Colonic mucosa (tissue), 4 donors: ENCODE measurements at regions not wholly inside any gene's neighbourhood (a gene's known extent, or its start where the extent isn't known, plus 50 kb on each side); places are given as distances from the start of the nearest gene placed in this dataset.

Experiments used
- DNase-seq: peaks from one replicate; pipeline ENCODE4 v3.0.0-alpha.2; 2020
- H3K27ac ChIP-seq: fragments of 200-600 bp; one replicate; pipeline ENCODE4 v1.8.0; 2021
- H3K27me3 ChIP-seq: fragments of 200-600 bp; one replicate; pipeline ENCODE4 v1.8.0; 2021
- H3K36me3 ChIP-seq: fragments of 200-600 bp; one replicate; pipeline ENCODE4 v1.8.0; 2021
- H3K4me1 ChIP-seq: fragments of 200-600 bp; one replicate; pipeline ENCODE4 v1.8.0; 2021; ENCODE audit warnings: mild to moderate bottlenecking
- H3K4me3 ChIP-seq: fragments of 200-600 bp; one replicate; pipeline ENCODE4 v1.8.0; 2021
- H3K9ac ChIP-seq, 2 donors: one replicate each; pipeline ENCODE4 v1.7.0; 2013; ENCODE audit warnings: control low read depth in 2 of 2, low read depth in 2 of 2, low read length in 2 of 2
- H3K9me3 ChIP-seq: fragments of 200-600 bp; one replicate; pipeline ENCODE4 v1.8.0; 2021
- intact Hi-C: fragments of 100-400 bp; cut with DNase I; formaldehyde crosslinking; loops from one replicate; pipeline ENCODE4 v1.14.1; 2022
- TF ChIP-seq, protein P1 (sequence below): fragments of 200-600 bp; IDR thresholded peaks from one replicate; pipeline ENCODE4 v1.8.0; 2022; ENCODE audit warnings: antibody characterized with exemption, mild to moderate bottlenecking
- donor health status: healthy.
- donor health status: DM: no; HTN: no; CAD: no.
- donor health status: DM: no; HTN: no; CAD: no.

DNA sequence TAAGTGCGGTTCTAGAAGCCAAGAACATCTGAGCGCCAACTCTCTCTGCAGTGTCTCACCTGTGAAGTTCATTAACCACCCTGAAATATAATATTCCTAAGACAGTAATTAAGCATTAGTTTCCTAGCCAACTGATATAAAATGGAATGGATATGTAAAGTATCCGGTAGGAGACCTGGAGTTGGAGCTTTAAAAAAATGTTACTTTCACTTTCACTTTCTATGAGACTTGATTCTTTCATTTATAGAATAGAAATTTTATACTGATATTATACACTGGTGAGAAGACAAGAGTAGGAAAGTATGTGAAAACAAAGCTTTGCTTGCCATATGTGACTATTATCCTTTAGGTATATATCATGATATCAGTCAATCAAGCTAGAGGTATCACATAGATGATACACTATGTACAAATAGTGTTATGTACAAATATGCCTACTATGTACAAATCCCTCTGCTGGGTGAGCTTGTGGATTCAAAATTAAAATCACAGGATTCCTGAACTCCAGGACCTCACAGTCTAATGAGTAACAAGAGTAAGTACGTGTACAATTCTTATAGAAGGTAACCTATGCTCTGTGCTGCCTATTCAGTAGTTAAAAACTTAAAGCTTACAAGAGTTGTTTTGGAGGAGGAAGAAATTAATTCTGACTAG, 934.2 kb downstream of the TTLL7 start:
- DNase-seq: no peak
- Histone ChIP-seq H3K36me3 (no peaks in the 10 kb centered on the region), H3K4me1 (no peaks in the 10 kb centered on the region), H3K9ac (no peak overlapping the region), H3K27me3 (no peaks in the 10 kb centered on the region), H3K4me3 (no peak overlapping the region), H3K27ac (no peak overlapping the region), H3K9me3 (no peaks in the 10 kb centered on the region)
- TF ChIP-seq, protein P1, sequence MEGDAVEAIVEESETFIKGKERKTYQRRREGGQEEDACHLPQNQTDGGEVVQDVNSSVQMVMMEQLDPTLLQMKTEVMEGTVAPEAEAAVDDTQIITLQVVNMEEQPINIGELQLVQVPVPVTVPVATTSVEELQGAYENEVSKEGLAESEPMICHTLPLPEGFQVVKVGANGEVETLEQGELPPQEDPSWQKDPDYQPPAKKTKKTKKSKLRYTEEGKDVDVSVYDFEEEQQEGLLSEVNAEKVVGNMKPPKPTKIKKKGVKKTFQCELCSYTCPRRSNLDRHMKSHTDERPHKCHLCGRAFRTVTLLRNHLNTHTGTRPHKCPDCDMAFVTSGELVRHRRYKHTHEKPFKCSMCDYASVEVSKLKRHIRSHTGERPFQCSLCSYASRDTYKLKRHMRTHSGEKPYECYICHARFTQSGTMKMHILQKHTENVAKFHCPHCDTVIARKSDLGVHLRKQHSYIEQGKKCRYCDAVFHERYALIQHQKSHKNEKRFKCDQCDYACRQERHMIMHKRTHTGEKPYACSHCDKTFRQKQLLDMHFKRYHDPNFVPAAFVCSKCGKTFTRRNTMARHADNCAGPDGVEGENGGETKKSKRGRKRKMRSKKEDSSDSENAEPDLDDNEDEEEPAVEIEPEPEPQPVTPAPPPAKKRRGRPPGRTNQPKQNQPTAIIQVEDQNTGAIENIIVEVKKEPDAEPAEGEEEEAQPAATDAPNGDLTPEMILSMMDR: no peak
- intact Hi-C loops: no loop called here

DNA sequence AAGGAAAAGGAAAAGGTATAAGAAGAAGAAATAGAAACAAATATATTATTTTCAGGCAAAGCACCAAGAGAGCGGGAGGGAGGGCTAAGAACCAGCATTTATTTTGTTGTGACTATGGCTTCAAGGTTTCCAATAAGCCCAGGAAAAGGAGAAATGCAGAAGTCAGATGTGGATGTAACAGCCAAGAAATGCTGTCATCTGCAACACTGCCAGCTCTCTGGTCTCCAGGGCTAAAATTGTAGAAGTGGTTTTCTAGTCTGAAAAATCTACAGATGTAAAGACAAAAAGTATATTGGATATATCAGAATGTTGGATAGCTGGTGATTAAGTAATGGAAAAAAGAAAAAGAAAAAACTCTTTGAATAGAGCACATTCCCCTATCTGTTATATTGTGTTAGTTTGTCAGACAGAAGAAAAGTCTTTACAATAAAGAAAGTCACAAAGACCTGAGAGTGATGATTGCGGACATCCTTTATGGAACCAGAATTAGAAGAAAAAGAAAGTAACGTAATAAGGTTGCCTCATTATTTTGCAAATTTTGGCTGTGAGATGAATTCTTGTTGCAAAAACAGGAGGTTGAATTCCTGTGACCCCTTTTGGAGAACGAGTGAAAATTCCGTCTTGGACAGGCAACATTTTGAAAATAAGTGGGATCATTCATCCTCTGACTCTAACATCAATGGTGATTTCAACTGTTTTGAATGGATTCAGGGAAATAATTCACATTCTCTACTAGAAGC, 938.1 kb downstream of the TTLL7 start:
- H3K27me3 ChIP-seq: no peaks in the 10 kb centered on the region
- H3K36me3 ChIP-seq: no peaks in the 10 kb centered on the region
- no peaks in the 10 kb centered on the region for H3K4me1 ChIP-seq
- no peak overlapping the region for H3K9ac ChIP-seq
- intact Hi-C loops: no loop called here
- H3K4me3 ChIP-seq: no peak overlapping the region
- TF ChIP-seq, protein P1: no peak
- H3K27ac ChIP-seq: no peak overlapping the region
- H3K9me3 ChIP-seq: no peaks in the 10 kb centered on the region
- no peak for DNase-seq

DNA sequence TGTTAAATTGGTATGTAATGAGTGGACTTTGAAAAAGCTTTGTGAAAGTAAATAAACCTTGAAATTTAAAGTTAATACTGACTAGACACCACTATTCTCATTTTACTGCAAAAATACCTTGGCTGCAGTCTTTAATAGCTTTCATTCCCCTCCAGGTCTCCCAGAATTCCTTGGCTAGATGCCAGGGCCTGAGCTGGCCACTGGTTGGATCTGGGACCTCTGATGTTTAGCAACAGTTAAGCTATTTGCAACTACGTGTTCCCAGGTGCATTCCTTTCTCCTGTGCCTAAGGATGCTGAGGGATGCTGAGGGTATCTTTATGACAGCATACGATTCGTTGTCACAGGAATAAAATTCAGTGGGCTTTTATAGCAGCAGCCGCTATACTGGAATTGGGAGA, 938.7 kb downstream of the TTLL7 start:
- H3K27me3 ChIP-seq: no peaks in the 10 kb centered on the region
- no peak overlapping the region for H3K9ac ChIP-seq
- intact Hi-C loops: no loop called here
- no peaks in the 10 kb centered on the region for H3K36me3 ChIP-seq
- H3K27ac ChIP-seq: no peak overlapping the region
- H3K4me1 ChIP-seq: no peaks in the 10 kb centered on the region
- H3K4me3 ChIP-seq: no peak overlapping the region
- TF ChIP-seq, protein P1: no peak
- no peaks in the 10 kb centered on the region for H3K9me3 ChIP-seq
- DNase-seq: no peak

DNA sequence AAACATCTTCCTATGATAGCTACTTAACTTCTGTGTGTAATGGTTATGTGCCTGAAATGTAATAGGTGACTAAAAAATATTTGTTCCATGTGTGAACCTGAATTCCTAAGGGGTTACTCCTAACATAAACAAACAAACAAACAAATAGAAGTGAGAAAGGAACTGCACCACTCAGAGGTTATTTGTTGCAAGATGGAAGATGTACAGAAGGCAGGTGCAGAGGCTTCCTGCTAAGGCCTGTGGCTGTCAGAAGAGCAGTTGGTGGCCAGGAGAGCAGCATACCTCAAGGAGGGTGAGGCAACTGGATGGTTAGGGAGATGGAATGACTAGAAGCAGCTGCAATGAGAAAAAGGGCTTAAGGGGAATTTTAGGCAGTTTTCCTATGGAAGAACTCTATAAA, 940.6 kb downstream of the TTLL7 start:
- TF ChIP-seq, protein P1: no peak
- Histone ChIP-seq H3K9me3 (no peaks in the 10 kb centered on the region), H3K9ac (no peak overlapping the region), H3K27me3 (no peaks in the 10 kb centered on the region), H3K27ac (no peak overlapping the region), H3K36me3 (no peaks in the 10 kb centered on the region), H3K4me1 (no peaks in the 10 kb centered on the region), H3K4me3 (no peak overlapping the region)
- no peak for DNase-seq
- intact Hi-C loops: no loop called here

DNA sequence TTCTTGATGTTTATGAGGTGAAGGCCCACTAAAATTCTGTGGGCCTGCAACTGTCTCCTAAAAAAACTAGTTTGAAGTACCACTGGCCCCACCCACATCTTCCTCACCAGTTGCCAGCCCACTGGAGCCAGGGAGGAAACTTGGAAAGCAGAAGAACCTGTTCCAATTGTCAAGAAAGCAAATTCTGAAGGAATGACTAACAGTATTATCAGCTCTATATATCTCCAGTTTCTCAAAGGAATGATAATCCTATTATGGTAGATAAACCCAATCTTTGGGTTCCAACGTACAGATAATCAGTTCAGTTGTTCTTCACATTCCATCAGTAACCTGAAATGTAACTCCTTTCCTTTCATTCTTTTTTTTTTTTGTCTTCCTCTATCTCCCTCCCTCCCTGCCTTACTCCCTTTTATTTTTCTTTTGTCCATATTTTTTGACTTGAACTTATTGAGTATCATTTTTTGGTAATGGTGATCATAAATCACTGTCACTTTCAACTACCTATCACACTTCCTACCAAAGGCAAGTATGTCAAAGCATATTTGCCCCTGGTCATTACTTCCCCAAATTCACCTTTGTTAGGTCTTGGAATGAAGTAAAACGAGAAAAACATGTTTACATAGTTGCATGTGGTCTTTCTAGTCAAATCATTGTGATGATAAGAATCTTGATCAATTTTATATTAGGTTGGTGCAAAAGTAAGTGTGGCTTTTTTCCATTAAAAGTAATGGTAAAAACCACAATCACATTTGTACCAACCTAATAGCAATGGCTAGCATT, 943.4 kb downstream of the TTLL7 start:
- TF ChIP-seq, protein P1: no peak
- intact Hi-C loops: no loop called here
- H3K36me3 ChIP-seq: no peaks in the 10 kb centered on the region

More for the DNA sequence above, 943.4 kb downstream of the TTLL7 start:
- Histone ChIP-seq H3K27me3 (no peaks in the 10 kb centered on the region), H3K4me3 (no peak overlapping the region), H3K27ac (no peak overlapping the region), H3K9me3 (no peaks in the 10 kb centered on the region), H3K9ac (no peak overlapping the region), H3K4me1 (no peaks in the 10 kb centered on the region)
- DNase-seq: no peak
